Lung microvascular endothelial cell (primary cell): ENCODE measurements at regions not wholly inside any gene's neighbourhood (a gene's known extent, or its start where the extent isn't known, plus 50 kb on each side); places are given as distances from the start of the nearest gene placed in this dataset.
A peak's percentile ranks its signal among the peaks of the same experiment; 100 is the strongest.

Experiments used
- DNase-seq, 2 donors: peaks; one replicate each; pipeline versions ENCODE4 v3.0.0 to v3.0.0-alpha.2; 2010; ENCODE audit warnings: low read depth in 2 of 2

GRCh38 chr10:44814929-44815328 lies 96.2 kb upstream of the TMEM72 start:
- DNase-seq = no peak

GRCh38 chr10:44818041-44818649 lies 93.0 kb upstream of the TMEM72 start:
- no peak for DNase-seq

- DNase-seq = peak in 1 of 2 donors; percentile 33
Observed at GRCh38 chr10:44818701-44819127, 92.4 kb upstream of the TMEM72 start.

- no peak for DNase-seq
Observed at GRCh38 chr10:44820094-44820493, 91.0 kb upstream of the TMEM72 start.

GRCh38 chr10:44821290-44821689 lies 89.8 kb upstream of the TMEM72 start:
- no peak for DNase-seq

- DNase-seq = no peak
Observed at GRCh38 chr10:44822349-44822748, 88.8 kb upstream of the TMEM72 start.

- no peak for DNase-seq
Observed at GRCh38 chr10:44822966-44823365, 88.2 kb upstream of the TMEM72 start.

- no peak for DNase-seq
Observed at GRCh38 chr10:44824607-44825006, 86.5 kb upstream of the TMEM72 start.

- DNase-seq = no peak
Observed at GRCh38 chr10:44827431-44828006, 83.6 kb upstream of the TMEM72 start.

- no peak for DNase-seq
Observed at GRCh38 chr10:44828508-44829142, 82.5 kb upstream of the TMEM72 start.

- no peak for DNase-seq
Observed at GRCh38 chr10:44829426-44829825, 81.7 kb upstream of the TMEM72 start.

- DNase-seq = peak in 1 of 2 donors; percentile 29
Observed at GRCh38 chr10:44830022-44830421, 81.1 kb upstream of the TMEM72 start.

GRCh38 chr10:44831581-44831980 lies 79.6 kb upstream of the TMEM72 start:
- DNase-seq = no peak

GRCh38 chr10:44832595-44833390 lies 78.3 kb upstream of the TMEM72 start:
- no peak for DNase-seq

GRCh38 chr10:44834131-44834530 lies 77.0 kb upstream of the TMEM72 start:
- no peak for DNase-seq

GRCh38 chr10:44835300-44835699 lies 75.8 kb upstream of the TMEM72 start:
- DNase-seq = no peak

- DNase-seq = no peak
Observed at GRCh38 chr10:44843484-44843883, 67.7 kb upstream of the TMEM72 start.

- no peak for DNase-seq
Observed at GRCh38 chr10:44845361-44846175, 65.6 kb upstream of the TMEM72 start.

GRCh38 chr10:44847110-44847509 lies 64.0 kb upstream of the TMEM72 start:
- DNase-seq = no peak

GRCh38 chr10:44848211-44848610 lies 62.9 kb upstream of the TMEM72 start:
- no peak for DNase-seq

- DNase-seq = no peak
Observed at GRCh38 chr10:44849936-44850335, 61.2 kb upstream of the TMEM72 start.
